Cardiac septum (tissue), 1 donor: ENCODE measurements at regions not wholly inside any gene's neighbourhood (a gene's known extent, or its start where the extent isn't known, plus 50 kb on each side); places are given as distances from the start of the nearest gene placed in this dataset.

Experiments used
- DNase-seq: peaks from one replicate; pipeline ENCODE4 v3.0.0-alpha.2; 2020; ENCODE audit warnings: low spot score
- intact Hi-C: fragments of 100-400 bp; cut with DNase I; formaldehyde crosslinking; loops from one replicate; pipeline ENCODE4 v1.14.0; 2022
- donor health status: DM: no; HTN: no; CAD: no.

GRCh38 chr14:71654810-71655209 is 277.4 kb upstream of the RGS6 start:
- DNase-seq, result no peak
- intact Hi-C loops, result no loop called here

GRCh38 chr14:71658261-71658860 is 273.9 kb upstream of the RGS6 start:
- intact Hi-C loops, result no loop called here
- no peak for DNase-seq

DNA sequence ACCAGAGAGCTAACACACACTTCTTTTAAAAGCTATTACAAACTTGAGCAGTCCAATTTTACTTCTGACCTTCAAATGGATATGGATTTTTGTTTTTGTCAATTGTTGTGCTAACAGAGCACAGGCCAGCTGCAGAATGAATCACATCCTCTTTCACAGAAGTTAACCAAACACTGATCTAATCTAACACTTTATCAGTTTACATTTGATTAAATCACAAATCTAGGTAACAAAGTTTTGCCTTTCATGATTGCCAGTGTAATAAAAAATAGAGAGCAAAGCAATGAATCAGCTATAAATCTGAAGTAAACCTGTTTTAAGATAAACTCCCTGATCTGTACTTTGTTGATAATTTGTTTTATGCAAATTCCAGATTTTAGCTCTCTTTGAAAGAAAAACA is 273.1 kb upstream of the RGS6 start:
- no peak for DNase-seq
- intact Hi-C loops, result no loop called here

DNA sequence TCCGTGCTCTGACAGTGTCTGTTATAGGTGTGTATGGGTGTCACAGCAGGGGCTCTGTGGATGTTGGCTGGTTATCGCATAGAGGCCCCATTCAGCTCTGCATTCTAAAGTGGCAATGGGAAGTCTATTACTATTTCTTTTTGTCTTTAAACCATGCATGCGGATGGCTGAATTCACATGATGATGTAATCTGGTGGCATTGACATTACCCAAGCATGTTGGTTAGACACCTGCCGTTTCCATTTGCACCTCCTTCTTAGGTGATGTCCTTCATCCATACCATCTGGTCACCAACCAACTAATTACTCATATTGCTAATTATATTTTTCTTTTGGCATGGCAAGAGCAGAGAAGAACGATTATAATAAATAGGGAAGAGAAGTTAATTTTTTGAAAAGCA is 270.8 kb upstream of the RGS6 start:
- intact Hi-C loops, result no loop called here
- DNase-seq, result no peak

- no peak for DNase-seq
- intact Hi-C loops, result no loop called here
Observed at GRCh38 chr14:71662291-71662790, 269.9 kb upstream of the RGS6 start.

- intact Hi-C loops, result no loop called here
- DNase-seq, result no peak
Observed at GRCh38 chr14:71665157-71665556, 267.1 kb upstream of the RGS6 start.

- intact Hi-C loops, result no loop called here
- DNase-seq, result no peak
Observed at GRCh38 chr14:71665781-71666180, 266.4 kb upstream of the RGS6 start.

- intact Hi-C loops, result no loop called here
- no peak for DNase-seq
Observed at GRCh38 chr14:71666571-71667145, 265.6 kb upstream of the RGS6 start.

- intact Hi-C loops, result no loop called here
- no peak for DNase-seq
Observed at GRCh38 chr14:71668186-71668912, 263.9 kb upstream of the RGS6 start.

GRCh38 chr14:71672596-71672995 is 259.6 kb upstream of the RGS6 start:
- no peak for DNase-seq
- intact Hi-C loops, result no loop called here

DNA sequence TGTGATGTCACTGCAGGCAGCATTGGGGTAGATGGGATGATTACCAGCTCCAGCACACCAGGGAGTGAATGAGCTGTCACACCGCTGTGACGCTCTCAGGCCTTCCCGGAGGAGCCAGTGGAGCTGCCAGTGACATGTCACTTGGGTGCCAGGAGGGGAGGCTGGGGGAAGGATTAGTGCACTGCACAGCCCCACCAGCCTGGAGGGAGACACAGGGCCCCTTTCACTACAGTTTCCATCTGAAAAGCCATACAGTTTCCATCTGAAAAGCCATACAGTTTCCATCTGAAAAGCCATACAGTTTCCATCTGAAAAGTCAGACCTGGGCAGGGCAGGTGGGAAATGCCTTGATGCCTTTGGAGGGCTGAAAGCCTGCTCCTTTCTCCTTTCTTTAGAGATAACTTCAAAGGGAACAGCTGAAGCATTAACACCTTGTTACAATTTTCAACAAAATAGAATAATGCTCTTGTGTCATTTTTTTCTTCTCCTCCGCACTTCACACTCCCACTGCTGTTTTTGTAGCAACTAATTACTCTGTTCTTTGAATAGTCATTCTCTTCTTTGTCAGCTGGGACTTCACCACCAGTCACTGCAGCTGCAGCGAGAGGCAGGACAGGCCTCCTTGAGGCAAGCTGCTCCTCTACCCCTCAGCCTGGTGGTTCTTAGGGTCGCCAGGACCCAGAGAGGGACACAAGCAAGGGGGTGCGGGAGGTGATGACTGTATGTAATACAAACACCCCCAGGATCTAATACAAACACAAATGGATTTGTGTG is 256.9 kb upstream of the RGS6 start:
- intact Hi-C loops, result no loop called here

GRCh38 chr14:71675900-71676287 is 256.3 kb upstream of the RGS6 start:
- intact Hi-C loops, result no loop called here
- DNase-seq, result no peak

More for the DNA sequence above, 256.9 kb upstream of the RGS6 start:
- DNase-seq, result no peak

GRCh38 chr14:71680736-71681387 is 251.4 kb upstream of the RGS6 start:
- intact Hi-C loops, result no loop called here

GRCh38 chr14:71682337-71682736 is 249.9 kb upstream of the RGS6 start:
- intact Hi-C loops, result no loop called here
- DNase-seq, result no peak

More at GRCh38 chr14:71680736-71681387, 251.4 kb upstream of the RGS6 start:
- DNase-seq, result no peak

DNA sequence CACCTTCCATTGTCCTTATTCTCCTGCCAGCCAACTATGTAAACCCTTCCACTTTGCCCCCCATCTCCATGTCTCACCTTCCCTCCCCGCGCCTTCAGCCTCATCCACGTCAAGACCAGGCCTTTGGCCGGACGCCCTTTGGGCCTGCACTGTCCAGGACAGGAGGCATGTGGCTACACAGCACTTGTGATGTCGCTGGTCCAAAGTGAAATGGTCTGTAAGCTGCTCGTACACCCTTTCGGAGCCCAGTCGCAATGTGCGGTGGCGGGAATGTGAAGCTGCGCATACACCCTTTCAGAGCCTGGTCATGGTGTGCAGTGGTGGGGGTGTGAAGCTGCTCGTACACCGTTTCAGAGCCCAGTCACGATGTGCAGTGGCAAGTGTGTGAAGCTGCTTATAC is 247.9 kb upstream of the RGS6 start:
- intact Hi-C loops, result no loop called here
- no peak for DNase-seq

- intact Hi-C loops, result no loop called here
- no peak for DNase-seq
Observed at GRCh38 chr14:71686677-71687076, 245.6 kb upstream of the RGS6 start.

- DNase-seq, result no peak
- intact Hi-C loops, result no loop called here
Observed at GRCh38 chr14:71687166-71687831, 244.9 kb upstream of the RGS6 start.

- no peak for DNase-seq
Observed at GRCh38 chr14:71688576-71688975, 243.7 kb upstream of the RGS6 start.

DNA sequence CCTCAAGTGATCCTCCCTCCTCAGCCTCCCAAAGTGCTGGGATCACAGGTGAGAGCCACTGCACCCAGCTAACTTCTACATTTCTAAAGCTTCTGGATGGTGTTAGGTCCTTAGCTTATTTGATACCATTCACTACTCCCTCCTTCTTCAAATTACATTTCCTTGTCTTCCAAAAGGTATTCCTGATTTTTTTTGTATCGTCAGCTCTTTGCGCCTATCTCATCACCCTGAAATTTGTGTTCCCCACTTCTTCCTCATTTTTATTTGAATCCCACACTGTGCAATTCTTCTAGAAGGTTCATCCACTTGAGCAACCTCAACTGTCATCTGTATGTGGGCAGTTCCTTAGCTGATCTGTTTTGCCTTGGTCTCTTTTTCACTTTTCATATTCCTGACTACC is 241.8 kb upstream of the RGS6 start:
- DNase-seq, result no peak
- intact Hi-C loops, result no loop called here

More at GRCh38 chr14:71688576-71688975, 243.7 kb upstream of the RGS6 start:
- intact Hi-C loops, result no loop called here
